ENCODE measurements at regions not wholly inside any gene's neighbourhood (a gene's known extent, or its start where the extent isn't known, plus 50 kb on each side); places are given as distances from the start of the nearest gene placed in this dataset.

DNA sequence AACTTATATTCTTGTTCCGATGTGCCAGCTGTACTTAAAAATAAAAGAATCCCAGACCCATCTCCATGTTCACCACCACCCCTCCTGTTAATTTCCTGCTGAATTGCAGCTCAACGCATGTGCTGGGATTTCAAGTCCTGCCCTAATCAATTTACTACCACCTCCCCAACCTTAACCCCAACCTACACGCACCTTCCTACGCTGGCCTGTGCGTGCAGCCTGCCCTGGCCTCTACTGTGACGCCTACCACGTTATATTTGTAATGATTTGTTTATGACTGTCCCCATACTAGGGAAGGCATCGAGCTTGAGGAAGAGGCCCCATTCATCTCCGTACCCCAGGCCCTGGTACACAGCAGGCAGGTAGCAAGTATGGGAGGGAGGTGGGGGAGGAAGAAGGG is 251.1 kb downstream of the MRTFB start:
- Mint-ChIP-seq H3K36me3 (ENCODE audit: low read depth) (no peaks in the 10 kb centered on the region), H3K4me1 (ENCODE audit: low read depth) (no peaks in the 10 kb centered on the region), H3K4me3 (no peak overlapping the region), H3K27ac (no peak overlapping the region), H3K27me3 (no peaks in the 10 kb centered on the region), H3K9me3 (no peaks in the 10 kb centered on the region)
- no peaks in the 10 kb centered on the region for H3K27me3 ChIP-seq (ENCODE audit: control insufficient read depth in 1 of 2, insufficient read depth in 2 of 2, low read length in 2 of 2)
- no peak overlapping the region for H3K4me3 ChIP-seq (ENCODE audit: low read length)
- TF ChIP-seq CTCF (IDR thresholded peaks at IDR 0.05), result no peak
- intact Hi-C loops (cut with DNase I, micrococcal nuclease), result no loop called here
- no peaks in the 10 kb centered on the region for H3K9me3 ChIP-seq (ENCODE audit: control insufficient read depth in 1 of 2, insufficient read depth in 1 of 2, low read length in 2 of 2)
- POLR2A ChIA-PET, result no interaction called here
- CTCF ChIA-PET, result no interaction called here
- DNase-seq (no peak), ATAC-seq (ENCODE audit: poor library complexity) (no peak)
- no peak overlapping the region for H3K27ac ChIP-seq (ENCODE audit: low read depth in 1 of 2, low read length in 2 of 2)
- H3K36me3 ChIP-seq (ENCODE audit: insufficient read depth, low read length), result no peaks in the 10 kb centered on the region
- H3K4me1 ChIP-seq (ENCODE audit: insufficient read depth, low read length), result no peaks in the 10 kb centered on the region

GRCh38 chr16:14321542-14321941 is 250.4 kb downstream of the MRTFB start:
- Histone ChIP-seq H3K4me3 (ENCODE audit: low read length) (no peak overlapping the region), H3K27ac (ENCODE audit: low read depth in 1 of 2, low read length in 2 of 2) (no peak overlapping the region), H3K36me3 (ENCODE audit: insufficient read depth, low read length) (no peaks in the 10 kb centered on the region), H3K9me3 (ENCODE audit: control insufficient read depth in 1 of 2, insufficient read depth in 1 of 2, low read length in 2 of 2) (no peaks in the 10 kb centered on the region), H3K27me3 (ENCODE audit: control insufficient read depth in 1 of 2, insufficient read depth in 2 of 2, low read length in 2 of 2) (no peaks in the 10 kb centered on the region), H3K4me1 (ENCODE audit: insufficient read depth, low read length) (no peaks in the 10 kb centered on the region)
- no peaks in the 10 kb centered on the region for H3K4me1 Mint-ChIP-seq (ENCODE audit: low read depth)
- no peak for DNase-seq
- H3K27ac Mint-ChIP-seq, result no peak overlapping the region
- no peaks in the 10 kb centered on the region for H3K36me3 Mint-ChIP-seq (ENCODE audit: low read depth)
- no peaks in the 10 kb centered on the region for H3K27me3 Mint-ChIP-seq
- no peak for ATAC-seq (ENCODE audit: poor library complexity)
- intact Hi-C loops (cut with DNase I, micrococcal nuclease), result no loop called here
- H3K4me3 Mint-ChIP-seq, result no peak overlapping the region
- ChIA-PET POLR2A (no interaction called here), CTCF (interaction anchor here (0.6 kb wide), 1 partner anchor 72 kb away, joined by 3 read pairs; no protein-coding TSS in a partner anchor)
- TF ChIP-seq CTCF (IDR thresholded peaks at IDR 0.05), result no peak
- H3K9me3 Mint-ChIP-seq, result no peaks in the 10 kb centered on the region

- no peak for ATAC-seq (ENCODE audit: poor library complexity)
- Histone ChIP-seq H3K27me3 (ENCODE audit: control insufficient read depth in 1 of 2, insufficient read depth in 2 of 2, low read length in 2 of 2) (no peaks in the 10 kb centered on the region), H3K27ac (ENCODE audit: low read depth in 1 of 2, low read length in 2 of 2) (no peak overlapping the region), H3K4me3 (ENCODE audit: low read length) (no peak overlapping the region), H3K9me3 (ENCODE audit: control insufficient read depth in 1 of 2, insufficient read depth in 1 of 2, low read length in 2 of 2) (no peaks in the 10 kb centered on the region), H3K4me1 (ENCODE audit: insufficient read depth, low read length) (no peaks in the 10 kb centered on the region), H3K36me3 (ENCODE audit: insufficient read depth, low read length) (no peaks in the 10 kb centered on the region)
- DNase-seq, result no peak
- ChIA-PET CTCF (no interaction called here), POLR2A (no interaction called here)
- intact Hi-C loops (cut with DNase I, micrococcal nuclease), result no loop called here
- Mint-ChIP-seq H3K36me3 (ENCODE audit: low read depth) (no peaks in the 10 kb centered on the region), H3K27ac (no peak overlapping the region), H3K9me3 (no peaks in the 10 kb centered on the region), H3K4me1 (ENCODE audit: low read depth) (no peaks in the 10 kb centered on the region), H3K4me3 (no peak overlapping the region), H3K27me3 (no peaks in the 10 kb centered on the region)
- no peak for TF ChIP-seq CTCF (IDR thresholded peaks at IDR 0.05)
Observed at GRCh38 chr16:14320406-14320805, 249.3 kb downstream of the MRTFB start.
